Trophoblast cell (in vitro differentiated cells and primary cell): ENCODE measurements at regions not wholly inside any gene's neighbourhood (a gene's known extent, or its start where the extent isn't known, plus 50 kb on each side); places are given as distances from the start of the nearest gene placed in this dataset.

Experiments
- DNase-seq, 2 donors: peaks; one replicate each; pipeline ENCODE4 v3.0.0-alpha.2; 2016
- H2AFZ ChIP-seq: 2 replicates; pipeline ENCODE4 v1.6.1; 2013; ENCODE audit warnings: low read length, moderate library complexity, mild to moderate bottlenecking; ENCODE audit not compliant: insufficient read depth, poor library complexity
- H2AK5ac ChIP-seq: 2 replicates; pipeline ENCODE4 v1.6.1; 2013; ENCODE audit warnings: mild to moderate bottlenecking, low read length
- H2BK120ac ChIP-seq: 2 replicates; pipeline ENCODE4 v1.6.1; 2013; ENCODE audit warnings: low read length, mild to moderate bottlenecking, moderate library complexity; ENCODE audit not compliant: insufficient read depth, poor library complexity
- H2BK12ac ChIP-seq: 2 replicates; pipeline ENCODE4 v1.6.1; 2013; ENCODE audit warnings: mild to moderate bottlenecking, low read length, moderate library complexity
- H2BK5ac ChIP-seq: 2 replicates; pipeline ENCODE4 v1.6.1; 2013; ENCODE audit warnings: low read length, low read depth, moderate library complexity, mild to moderate bottlenecking; ENCODE audit not compliant: poor library complexity
- H3K14ac ChIP-seq: 2 replicates; pipeline ENCODE4 v1.6.1; 2013; ENCODE audit warnings: mild to moderate bottlenecking, low read length
- H3K18ac ChIP-seq: 2 replicates; pipeline ENCODE4 v1.6.1; 2013; ENCODE audit warnings: mild to moderate bottlenecking, low read length
- H3K23ac ChIP-seq: 2 replicates; pipeline ENCODE4 v1.6.1; 2013; ENCODE audit warnings: low read length
- H3K27ac ChIP-seq: 2 replicates; pipeline ENCODE4 v1.5.1; 2013; ENCODE audit warnings: low read depth, mild to moderate bottlenecking, inconsistent platforms, low read length, moderate library complexity
- H3K27me3 ChIP-seq: 2 replicates; pipeline ENCODE4 v1.6.1; 2013; ENCODE audit warnings: inconsistent platforms, mild to moderate bottlenecking, low read length, moderate library complexity; ENCODE audit not compliant: insufficient read depth
- H3K36me3 ChIP-seq, 2 experiments: 1 replicate in 1 of 2; 2 replicates in 1 of 2; pipeline ENCODE4 v1.6.1; 2013; ENCODE audit warnings: low read length in 2 of 2, mild to moderate bottlenecking in 2 of 2, moderate library complexity in 1 of 2; ENCODE audit not compliant: insufficient read depth in 2 of 2, control insufficient read depth in 1 of 2
- H3K4ac ChIP-seq: 2 replicates; pipeline ENCODE4 v1.6.1; 2013; ENCODE audit warnings: low read depth, mild to moderate bottlenecking, low read length, moderate library complexity
- H3K4me1 ChIP-seq, 2 experiments: 1 replicate in 1 of 2; 2 replicates in 1 of 2; pipeline ENCODE4 v1.6.1; 2013; ENCODE audit warnings: low read length in 2 of 2, mild to moderate bottlenecking in 2 of 2, moderate library complexity in 1 of 2; ENCODE audit not compliant: insufficient read depth in 2 of 2, control insufficient read depth in 1 of 2
- H3K4me2 ChIP-seq: 2 replicates; pipeline ENCODE4 v1.6.1; 2013; ENCODE audit warnings: inconsistent platforms, mild to moderate bottlenecking, low read length, moderate library complexity
- H3K4me3 ChIP-seq: 2 replicates; pipeline ENCODE4 v1.5.1; 2013; ENCODE audit warnings: mild to moderate bottlenecking, low read depth, low read length, inconsistent platforms
- H3K79me1 ChIP-seq: one replicate; pipeline ENCODE4 v1.6.1; 2013; ENCODE audit warnings: low read length
- H3K79me2 ChIP-seq: 2 replicates; pipeline ENCODE4 v1.6.1; 2013; ENCODE audit warnings: low read length, mild to moderate bottlenecking; ENCODE audit not compliant: control insufficient read depth, insufficient read depth, poor library complexity
- H3K9ac ChIP-seq: 2 replicates; pipeline ENCODE4 v1.6.1; 2013; ENCODE audit warnings: mild to moderate bottlenecking, low read length
- H3K9me3 ChIP-seq: 2 replicates; pipeline ENCODE4 v1.6.1; 2013; ENCODE audit warnings: low read depth, mild to moderate bottlenecking, control low read depth, inconsistent platforms, low read length; ENCODE audit not compliant: insufficient read depth
- H4K12ac ChIP-seq: 2 replicates; pipeline ENCODE4 v1.6.1; 2013; ENCODE audit warnings: low read depth, mild to moderate bottlenecking, low read length, moderate library complexity
- H4K8ac ChIP-seq: 2 replicates; pipeline ENCODE4 v1.6.1; 2013; ENCODE audit warnings: low read depth, mild to moderate bottlenecking, low read length, moderate library complexity
- H4K91ac ChIP-seq: one replicate; pipeline ENCODE4 v1.6.1; 2013; ENCODE audit warnings: low read depth, mild to moderate bottlenecking, low read length, moderate library complexity
- WGBS: extraction: QIAGEN DNeasy Blood & Tissue Kit; methylation state at CpG from one replicate; pipeline ENCODE4 v1.1.7; 2013; ENCODE audit warnings: missing lambda C conversion rate; ENCODE audit not compliant: insufficient read length, insufficient coverage; ENCODE audit errors: extremely low coverage; 5-methylcytosine and 5-hydroxymethylcytosine counted together

DNA sequence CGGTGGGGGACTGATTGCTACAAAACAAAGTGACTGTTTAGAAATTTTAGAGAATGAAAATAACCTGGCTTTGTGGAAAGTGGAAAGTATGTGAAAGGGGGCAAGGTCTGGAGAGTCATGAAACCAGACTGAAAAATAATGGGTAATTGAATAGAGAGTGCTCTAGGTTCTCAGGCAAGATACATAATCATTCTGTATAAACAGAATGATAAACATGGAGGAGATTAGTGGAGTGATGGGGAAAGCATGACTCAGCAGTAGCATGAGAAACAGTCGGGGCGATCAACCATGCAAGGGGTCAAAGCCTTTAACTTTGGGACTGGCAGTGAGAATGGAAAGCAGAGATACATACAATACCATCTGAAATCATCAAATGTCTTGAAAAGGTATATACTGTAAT, 332.5 kb downstream of the CCER1 start:
- Histone ChIP-seq H2BK5ac (no peak overlapping the region), H3K18ac (no peak overlapping the region), H3K4me2 (no peak overlapping the region), H3K36me3 (no peaks in the 10 kb centered on the region), H3K4me1 (no peaks in the 10 kb centered on the region), H3K14ac (no peak overlapping the region), H3K79me2 (no peaks in the 10 kb centered on the region), H3K9ac (no peak overlapping the region), H4K12ac (no peak overlapping the region), H3K4ac (no peak overlapping the region), H3K27ac (no peak overlapping the region), H2BK120ac (no peak overlapping the region), H3K23ac (no peak overlapping the region), H3K79me1 (no peaks in the 10 kb centered on the region), H3K4me3 (no peak overlapping the region), H4K91ac (no peak overlapping the region), H3K27me3 (no peaks in the 10 kb centered on the region), H2BK12ac (no peak overlapping the region), H2AK5ac (no peak overlapping the region), H2AFZ (no peak overlapping the region), H3K9me3 (peaks cover 2% of the 10 kb centered on the region), H4K8ac (no peak overlapping the region)
- no CpG with 5 or more reads among the region's 3 CpGs for WGBS
- DNase-seq: peak in 1 of 2 donors; percentile 9

DNA sequence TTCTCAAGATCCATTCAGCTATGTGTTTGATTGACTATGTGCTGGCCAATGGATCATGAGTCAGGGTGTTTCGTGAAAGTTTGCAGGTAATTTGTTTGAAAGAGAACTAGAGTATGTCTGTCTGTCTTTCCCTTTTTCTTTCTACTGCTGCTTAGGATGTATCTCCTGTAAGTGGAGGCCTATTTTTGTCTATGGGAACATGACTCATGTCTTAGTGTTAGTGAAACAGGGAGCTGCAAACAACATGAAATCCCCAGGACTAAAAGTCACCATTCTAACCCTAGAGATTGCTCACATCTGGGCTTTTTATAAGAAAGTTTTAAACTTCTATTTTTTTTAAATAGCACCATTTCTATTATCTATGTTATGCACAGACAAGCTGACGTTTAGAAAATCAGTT, 333.0 kb downstream of the CCER1 start:
- Histone ChIP-seq H3K27me3 (no peaks in the 10 kb centered on the region), H3K9ac (no peak overlapping the region), H2BK120ac (no peak overlapping the region), H3K4ac (no peak overlapping the region), H3K27ac (no peak overlapping the region), H2BK5ac (no peak overlapping the region), H3K4me3 (no peak overlapping the region), H3K79me2 (no peaks in the 10 kb centered on the region), H3K79me1 (no peaks in the 10 kb centered on the region), H4K12ac (no peak overlapping the region), H4K8ac (no peak overlapping the region), H3K9me3 (no peaks in the 10 kb centered on the region), H3K4me1 (no peaks in the 10 kb centered on the region), H3K36me3 (no peaks in the 10 kb centered on the region), H2AK5ac (no peak overlapping the region), H2BK12ac (no peak overlapping the region), H3K14ac (no peak overlapping the region), H3K4me2 (no peak overlapping the region), H3K23ac (no peak overlapping the region), H3K18ac (no peak overlapping the region), H2AFZ (no peak overlapping the region), H4K91ac (no peak overlapping the region)
- no peak for DNase-seq
- no CpG with 5 or more reads among the region's 2 CpGs for WGBS

DNA sequence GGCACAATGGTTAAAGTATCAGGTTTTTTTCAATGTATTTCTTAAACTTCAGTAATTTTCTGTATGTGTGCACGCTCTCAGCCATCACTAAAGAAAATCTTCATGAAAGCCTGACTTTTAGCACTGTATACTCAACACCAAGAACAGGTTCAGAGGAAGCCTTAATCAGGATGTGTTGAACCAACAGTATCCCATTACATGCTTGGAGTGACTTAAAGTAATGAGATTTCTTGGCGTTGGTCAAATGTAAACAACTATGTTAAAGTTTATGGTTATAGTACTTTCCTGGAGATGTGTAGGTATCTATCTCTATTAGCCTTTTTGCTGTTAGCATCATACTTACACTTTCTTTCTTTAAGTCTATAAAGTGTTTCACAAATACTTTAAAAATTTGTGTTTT, 335.0 kb downstream of the CCER1 start:
- no peak overlapping the region for H3K4me2 ChIP-seq
- no peaks in the 10 kb centered on the region for H3K36me3 ChIP-seq
- no peaks in the 10 kb centered on the region for H3K79me2 ChIP-seq
- no peak overlapping the region for H3K18ac ChIP-seq
- no peak overlapping the region for H2AK5ac ChIP-seq
- no peak overlapping the region for H4K8ac ChIP-seq
- no peak overlapping the region for H2BK5ac ChIP-seq
- no peak overlapping the region for H4K12ac ChIP-seq
- H4K91ac ChIP-seq: no peak overlapping the region
- no peak overlapping the region for H3K23ac ChIP-seq
- H3K27ac ChIP-seq: no peak overlapping the region
- no peak overlapping the region for H2BK120ac ChIP-seq
- H3K79me1 ChIP-seq: no peaks in the 10 kb centered on the region
- no peak for DNase-seq
- H3K4ac ChIP-seq: no peak overlapping the region
- no peaks in the 10 kb centered on the region for H3K4me1 ChIP-seq
- WGBS: no CpG with 5 or more reads among the region's 2 CpGs
- no peak overlapping the region for H3K9ac ChIP-seq
- no peak overlapping the region for H3K14ac ChIP-seq
- no peak overlapping the region for H2AFZ ChIP-seq
- H2BK12ac ChIP-seq: no peak overlapping the region
- H3K27me3 ChIP-seq: no peaks in the 10 kb centered on the region
- H3K4me3 ChIP-seq: no peak overlapping the region
- no peaks in the 10 kb centered on the region for H3K9me3 ChIP-seq

DNA sequence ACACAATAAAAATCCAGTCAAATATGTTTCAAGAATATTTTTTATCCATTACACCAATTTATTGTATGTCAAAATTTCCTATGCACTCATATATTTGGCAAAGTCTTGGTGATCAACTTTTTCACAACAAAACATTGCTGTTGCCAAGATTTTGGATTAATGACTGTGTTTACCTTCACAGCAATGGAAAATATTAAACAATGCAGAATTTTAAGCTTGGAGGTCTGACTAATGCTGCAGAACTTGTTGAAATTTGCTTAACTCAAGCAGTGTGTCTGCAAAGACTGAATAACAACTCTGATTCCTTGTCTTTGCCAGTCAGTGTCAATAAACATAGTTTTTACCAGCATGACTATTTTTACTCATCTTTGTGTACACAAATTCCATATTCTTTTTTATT, 336.4 kb downstream of the CCER1 start:
- H3K9me3 ChIP-seq: no peaks in the 10 kb centered on the region
- no peak overlapping the region for H3K4ac ChIP-seq
- no peak overlapping the region for H4K8ac ChIP-seq
- no peak overlapping the region for H2AK5ac ChIP-seq
- no peaks in the 10 kb centered on the region for H3K36me3 ChIP-seq
- no peak overlapping the region for H2BK120ac ChIP-seq
- no peak overlapping the region for H3K18ac ChIP-seq
- no peaks in the 10 kb centered on the region for H3K4me1 ChIP-seq
- H3K27ac ChIP-seq: no peak overlapping the region
- no peaks in the 10 kb centered on the region for H3K79me2 ChIP-seq
- H3K4me3 ChIP-seq: no peak overlapping the region
- no peak overlapping the region for H4K12ac ChIP-seq
- no peak overlapping the region for H4K91ac ChIP-seq
- no peaks in the 10 kb centered on the region for H3K27me3 ChIP-seq
- H3K9ac ChIP-seq: no peak overlapping the region
- no peak overlapping the region for H2AFZ ChIP-seq
- H2BK12ac ChIP-seq: no peak overlapping the region
- H3K23ac ChIP-seq: no peak overlapping the region
- H3K4me2 ChIP-seq: no peak overlapping the region
- no peak overlapping the region for H2BK5ac ChIP-seq
- DNase-seq: peak in 1 of 2 donors; percentile 38
- no peaks in the 10 kb centered on the region for H3K79me1 ChIP-seq
- H3K14ac ChIP-seq: no peak overlapping the region

DNA sequence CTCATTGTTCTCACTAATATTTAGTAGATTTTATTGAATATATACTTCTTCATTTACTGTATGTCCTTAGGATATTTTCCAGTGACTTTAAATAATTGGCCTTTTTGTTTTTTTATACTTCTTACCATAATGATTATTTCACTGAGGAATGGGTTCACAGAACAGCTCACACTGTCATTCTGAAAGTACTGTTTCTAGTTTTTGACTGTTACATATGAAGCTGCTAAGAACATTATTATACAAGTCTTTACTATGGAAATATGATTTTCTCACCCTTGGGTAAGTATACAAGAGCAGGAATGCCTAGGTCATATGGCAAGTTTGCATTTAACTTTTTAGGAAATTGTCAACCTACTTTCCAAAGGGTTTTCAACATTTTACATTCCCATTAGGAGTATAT, 343.1 kb downstream of the CCER1 start:
- no peak overlapping the region for H3K18ac ChIP-seq
- H3K9ac ChIP-seq: no peak overlapping the region
- H2AFZ ChIP-seq: no peak overlapping the region
- no peak overlapping the region for H2BK12ac ChIP-seq
- no peak overlapping the region for H2BK5ac ChIP-seq
- H2AK5ac ChIP-seq: no peak overlapping the region
- no peak overlapping the region for H3K4me2 ChIP-seq
- no peak overlapping the region for H2BK120ac ChIP-seq
- H3K23ac ChIP-seq: no peak overlapping the region
- H4K12ac ChIP-seq: no peak overlapping the region
- H3K4me1 ChIP-seq: no peaks in the 10 kb centered on the region
- no peaks in the 10 kb centered on the region for H3K9me3 ChIP-seq
- H3K4ac ChIP-seq: no peak overlapping the region
- no peaks in the 10 kb centered on the region for H3K27me3 ChIP-seq
- H3K79me1 ChIP-seq: no peaks in the 10 kb centered on the region
- H3K4me3 ChIP-seq: no peak overlapping the region
- H3K27ac ChIP-seq: no peak overlapping the region
- H4K91ac ChIP-seq: no peak overlapping the region
- H3K79me2 ChIP-seq: no peaks in the 10 kb centered on the region
- no peak for DNase-seq
- no peaks in the 10 kb centered on the region for H3K36me3 ChIP-seq
- H3K14ac ChIP-seq: no peak overlapping the region
- H4K8ac ChIP-seq: no peak overlapping the region
